Peyer's patch (tissue), 4 donors: ENCODE measurements at regions not wholly inside any gene's neighbourhood (a gene's known extent, or its start where the extent isn't known, plus 50 kb on each side); places are given as distances from the start of the nearest gene placed in this dataset.
"Not testable (repeated sequence)": the region's sequence is repeated elsewhere in the genome, so short reads cannot be mapped to it uniquely, and the experiment has no call there.

Source experiments
- DNase-seq, 3 donors: peaks; one replicate each; pipeline ENCODE4 v3.0.0-alpha.2; 2017 to 2019
- H3K27ac ChIP-seq, 4 donors: fragments of 200-600 bp; sonication (generic); one replicate each; pipeline ENCODE4 v1.5.1; 2016 to 2019
- H3K27me3 ChIP-seq, 2 donors: fragments of 200-600 bp; sonication (generic); one replicate each; pipeline ENCODE4 v1.5.1; 2019
- H3K36me3 ChIP-seq, 3 donors: fragments of 200-600 bp; sonication (generic); one replicate each; pipeline ENCODE4 v1.5.1; 2016 to 2019
- H3K4me1 ChIP-seq, 4 donors: fragments of 200-600 bp; sonication (generic); one replicate each; pipeline ENCODE4 v1.5.1; 2016 to 2019
- H3K4me3 ChIP-seq, 4 donors: fragments of 200-600 bp; sonication (generic); 1 replicate in 3 of 4; 2 replicates in 1 of 4; pipeline ENCODE4 v1.5.1; 2016 to 2019; ENCODE audit warnings: mild to moderate bottlenecking in 1 of 4
- H3K9me3 ChIP-seq, 4 donors: fragments of 200-600 bp; sonication (generic); one replicate each; pipeline ENCODE4 v1.5.1; 2016 to 2019; ENCODE audit warnings: mild to moderate bottlenecking in 1 of 4
- POLR2A ChIP-seq, 2 donors: fragments of 450-650 bp; IDR thresholded peaks; one replicate each; pipeline ENCODE4 v1.5.1; 2017; ENCODE audit warnings: antibody characterized with exemption in 2 of 2, mild to moderate bottlenecking in 2 of 2, moderate library complexity in 2 of 2
- TF ChIP-seq, protein P1 (sequence below), 6 experiments: fragments of 450-650 bp in 4 of 6; fragments of 200-600 bp in 2 of 6; sonication (generic) in 1 of 6; IDR thresholded peaks; one replicate each; pipeline ENCODE4 v1.5.1; 2017 to 2019; ENCODE audit warnings: antibody characterized with exemption in 6 of 6, mild to moderate bottlenecking in 3 of 6, moderate library complexity in 1 of 6

DNA sequence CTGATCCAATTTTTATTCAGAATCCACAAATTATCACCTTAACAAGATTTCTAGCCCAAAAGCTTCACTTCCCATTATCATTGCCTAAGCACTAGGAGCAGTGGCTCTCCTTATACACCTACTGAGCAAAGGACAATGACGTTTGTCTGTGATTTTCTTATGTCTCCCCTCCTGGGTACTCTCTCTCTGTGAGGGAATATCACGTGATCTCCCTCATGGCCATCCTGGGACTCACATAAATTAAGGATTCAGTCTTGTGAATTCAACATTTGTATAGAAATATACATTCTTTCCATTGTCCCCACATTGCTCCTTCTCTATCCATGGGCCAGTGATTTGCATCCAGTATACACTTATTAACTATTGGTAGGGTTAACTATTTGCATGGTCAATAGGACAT lies 476.5 kb downstream of the PLK2 start:
- H3K27me3 ChIP-seq: no peaks in the 10 kb centered on the region
- no peak for TF ChIP-seq POLR2A (IDR thresholded peaks at IDR 0.05)
- TF ChIP-seq, protein P1, sequence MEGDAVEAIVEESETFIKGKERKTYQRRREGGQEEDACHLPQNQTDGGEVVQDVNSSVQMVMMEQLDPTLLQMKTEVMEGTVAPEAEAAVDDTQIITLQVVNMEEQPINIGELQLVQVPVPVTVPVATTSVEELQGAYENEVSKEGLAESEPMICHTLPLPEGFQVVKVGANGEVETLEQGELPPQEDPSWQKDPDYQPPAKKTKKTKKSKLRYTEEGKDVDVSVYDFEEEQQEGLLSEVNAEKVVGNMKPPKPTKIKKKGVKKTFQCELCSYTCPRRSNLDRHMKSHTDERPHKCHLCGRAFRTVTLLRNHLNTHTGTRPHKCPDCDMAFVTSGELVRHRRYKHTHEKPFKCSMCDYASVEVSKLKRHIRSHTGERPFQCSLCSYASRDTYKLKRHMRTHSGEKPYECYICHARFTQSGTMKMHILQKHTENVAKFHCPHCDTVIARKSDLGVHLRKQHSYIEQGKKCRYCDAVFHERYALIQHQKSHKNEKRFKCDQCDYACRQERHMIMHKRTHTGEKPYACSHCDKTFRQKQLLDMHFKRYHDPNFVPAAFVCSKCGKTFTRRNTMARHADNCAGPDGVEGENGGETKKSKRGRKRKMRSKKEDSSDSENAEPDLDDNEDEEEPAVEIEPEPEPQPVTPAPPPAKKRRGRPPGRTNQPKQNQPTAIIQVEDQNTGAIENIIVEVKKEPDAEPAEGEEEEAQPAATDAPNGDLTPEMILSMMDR (IDR thresholded peaks at IDR 0.05): no peak
- H3K36me3 ChIP-seq: no peaks in the 10 kb centered on the region
- no peaks in the 10 kb centered on the region for H3K4me1 ChIP-seq
- DNase-seq: no peak
- H3K9me3 ChIP-seq: no peaks in the 10 kb centered on the region
- no peak overlapping the region for H3K4me3 ChIP-seq
- no peak overlapping the region for H3K27ac ChIP-seq

DNA sequence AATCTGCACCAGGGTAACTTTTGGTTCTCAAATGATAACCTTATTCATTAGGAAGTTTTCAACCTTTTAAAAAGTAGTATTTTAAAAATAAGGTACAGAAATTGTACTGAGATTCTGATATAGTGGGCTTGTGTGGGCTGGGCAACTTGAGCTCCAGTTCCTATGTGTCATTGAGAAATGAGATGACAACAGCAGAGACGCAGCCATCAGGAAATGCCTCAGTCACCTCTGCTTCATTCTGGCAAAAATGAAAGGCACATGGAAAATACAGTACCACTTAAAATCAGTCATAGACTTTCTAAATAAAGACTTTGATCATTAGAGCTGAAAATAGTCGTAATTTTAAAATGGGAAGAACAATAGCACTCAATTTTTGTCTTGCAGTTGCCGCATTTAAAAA lies 480.2 kb downstream of the PLK2 start:
- Histone ChIP-seq H3K27me3 (no peaks in the 10 kb centered on the region), H3K4me1 (no peaks in the 10 kb centered on the region), H3K27ac (no peak overlapping the region), H3K36me3 (no peaks in the 10 kb centered on the region), H3K9me3 (no peaks in the 10 kb centered on the region), H3K4me3 (no peak overlapping the region)
- DNase-seq: no peak
- TF ChIP-seq, protein P1 (IDR thresholded peaks at IDR 0.05): no peak
- TF ChIP-seq POLR2A (IDR thresholded peaks at IDR 0.05): no peak

DNA sequence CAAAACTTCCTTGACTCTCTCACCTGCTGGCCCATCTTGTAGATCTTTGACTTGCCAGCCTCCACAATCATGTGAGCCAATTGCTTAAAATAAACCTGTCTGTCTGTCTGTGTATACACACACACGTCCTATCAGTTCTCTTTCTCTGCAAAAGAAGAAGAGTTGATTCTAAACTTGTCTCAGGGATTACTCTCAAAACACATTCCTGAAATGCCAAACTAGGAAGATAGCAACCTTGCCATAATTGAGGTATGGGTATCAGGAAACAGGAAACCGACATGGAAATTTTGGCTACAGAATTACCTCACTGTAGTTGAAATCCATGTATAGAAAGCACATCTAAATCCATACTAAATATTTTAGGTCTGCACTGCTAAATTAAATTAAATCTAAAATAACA lies 483.4 kb downstream of the PLK2 start:
- Histone ChIP-seq H3K9me3 (no peaks in the 10 kb centered on the region), H3K27me3 (no peaks in the 10 kb centered on the region), H3K4me1 (no peaks in the 10 kb centered on the region), H3K36me3 (no peaks in the 10 kb centered on the region), H3K4me3 (no peak overlapping the region), H3K27ac (no peak overlapping the region)
- no peak for DNase-seq
- TF ChIP-seq POLR2A (IDR thresholded peaks at IDR 0.05): no peak
- TF ChIP-seq, protein P1 (IDR thresholded peaks at IDR 0.05): no peak

DNA sequence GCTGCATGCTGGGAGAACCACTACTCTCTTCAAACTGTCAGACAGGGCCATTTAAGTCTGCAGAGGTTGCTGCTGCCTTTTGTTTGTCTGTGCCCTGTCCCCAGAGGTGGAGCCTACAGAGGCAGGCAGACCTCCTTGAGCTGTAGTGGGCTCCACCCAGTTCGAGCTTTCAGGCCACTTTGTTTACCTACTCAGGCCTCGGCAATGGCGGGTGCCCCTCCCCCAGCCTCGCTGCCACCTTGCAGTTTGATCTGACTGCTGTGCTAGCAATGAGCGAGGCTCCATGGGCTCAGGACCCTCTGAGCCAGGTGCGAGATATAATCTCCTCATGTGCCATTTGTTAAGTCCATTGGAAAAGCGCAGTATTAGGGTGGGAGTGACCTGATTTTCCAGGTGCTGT lies 487.8 kb downstream of the PLK2 start:
- not testable (repeated sequence) for H3K27me3 ChIP-seq, H3K4me1 ChIP-seq, DNase-seq, H3K27ac ChIP-seq, H3K36me3 ChIP-seq, H3K9me3 ChIP-seq, H3K4me3 ChIP-seq

DNA sequence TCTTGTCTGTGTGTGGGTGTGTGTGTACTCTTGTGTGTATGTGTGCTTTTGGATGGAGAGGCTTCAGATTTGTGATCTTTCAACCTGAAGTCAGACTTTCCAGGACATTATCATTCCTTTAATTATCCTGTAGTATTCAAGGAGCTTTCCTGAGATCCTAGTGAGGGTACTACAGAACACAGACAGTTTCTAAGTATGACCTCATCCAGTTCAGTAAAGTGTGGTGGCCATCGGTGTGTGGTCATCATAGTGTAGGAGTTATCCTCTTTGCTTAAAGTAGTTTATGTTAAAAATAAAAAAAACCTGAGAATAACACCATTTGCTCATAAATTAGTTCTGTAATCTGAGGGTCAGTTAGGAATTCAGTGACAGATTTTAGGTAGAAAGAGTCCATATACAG lies 478.0 kb upstream of the ACTBL2 start:
- H3K27me3 ChIP-seq: no peaks in the 10 kb centered on the region
- H3K4me1 ChIP-seq: no peaks in the 10 kb centered on the region
- TF ChIP-seq, protein P1 (IDR thresholded peaks at IDR 0.05): no peak
- TF ChIP-seq POLR2A (IDR thresholded peaks at IDR 0.05): no peak
- no peak for DNase-seq
- no peaks in the 10 kb centered on the region for H3K9me3 ChIP-seq
- H3K4me3 ChIP-seq: no peak overlapping the region
- no peak overlapping the region for H3K27ac ChIP-seq
- H3K36me3 ChIP-seq: no peaks in the 10 kb centered on the region

DNA sequence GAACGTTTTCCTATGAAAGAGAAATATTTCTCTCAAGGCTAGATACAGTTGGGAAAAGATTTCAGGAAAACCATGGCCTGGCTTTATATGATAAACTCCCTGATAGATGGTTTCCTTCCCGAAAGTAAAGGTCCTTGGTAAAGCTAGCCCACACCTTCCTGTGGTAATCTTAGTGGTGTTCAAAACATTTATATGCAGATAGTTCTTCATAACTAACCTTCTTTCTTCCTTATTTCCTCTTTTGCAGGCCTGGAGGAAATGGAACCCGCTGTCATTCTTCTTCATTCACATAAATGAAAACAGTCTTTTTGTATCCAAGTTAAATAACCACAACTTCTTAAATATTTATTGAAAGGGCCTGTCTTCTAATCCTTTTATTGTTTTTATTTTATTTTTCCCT lies 474.0 kb upstream of the ACTBL2 start:
- H3K4me1 ChIP-seq: no peaks in the 10 kb centered on the region
- no peak for TF ChIP-seq POLR2A (IDR thresholded peaks at IDR 0.05)
- H3K4me3 ChIP-seq: no peak overlapping the region
- no peak overlapping the region for H3K27ac ChIP-seq
- H3K36me3 ChIP-seq: no peaks in the 10 kb centered on the region
- DNase-seq: no peak
- H3K27me3 ChIP-seq: no peaks in the 10 kb centered on the region
- no peaks in the 10 kb centered on the region for H3K9me3 ChIP-seq

DNA sequence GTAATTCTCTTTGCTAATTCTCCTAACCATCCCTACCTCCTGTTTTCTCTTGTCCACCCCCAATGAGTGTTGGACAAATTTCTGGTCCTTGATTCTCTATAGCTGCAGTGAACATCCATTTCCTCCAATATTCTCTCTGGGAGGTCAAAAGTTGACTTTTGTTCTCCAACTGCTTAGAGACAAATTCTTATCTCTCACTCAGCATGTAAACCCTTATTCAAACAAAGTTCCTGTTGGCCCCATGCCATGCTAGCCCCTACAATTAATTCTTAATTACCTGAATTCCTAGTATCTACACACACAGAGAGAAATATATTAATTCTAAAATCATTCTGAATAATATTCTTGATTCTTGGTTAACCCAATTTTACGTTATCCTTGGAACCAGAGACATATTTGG lies 472.9 kb upstream of the ACTBL2 start:
- no peaks in the 10 kb centered on the region for H3K36me3 ChIP-seq
- H3K4me3 ChIP-seq: no peak overlapping the region
- H3K9me3 ChIP-seq: no peaks in the 10 kb centered on the region
- no peaks in the 10 kb centered on the region for H3K4me1 ChIP-seq
- no peak overlapping the region for H3K27ac ChIP-seq
- no peak for TF ChIP-seq POLR2A (IDR thresholded peaks at IDR 0.05)
- TF ChIP-seq, protein P1 (IDR thresholded peaks at IDR 0.05): no peak
- no peak for DNase-seq
- no peaks in the 10 kb centered on the region for H3K27me3 ChIP-seq
